Cardiac muscle cell (in vitro differentiated cells and primary cell): ENCODE measurements at regions not wholly inside any gene's neighbourhood (a gene's known extent, or its start where the extent isn't known, plus 50 kb on each side); places are given as distances from the start of the nearest gene placed in this dataset.

Experiments used
- DNase-seq, 2 donors: peaks; one replicate each; pipeline versions ENCODE4 v3.0.0 to v3.0.0-alpha.2; 2010 to 2017; ENCODE audit warnings: low read depth in 1 of 2, low spot score in 1 of 2
- H3K27ac ChIP-seq: fragments of 200-600 bp; sonication (generic); 2 replicates; pipeline ENCODE4 v1.5.1; 2016
- H3K27me3 ChIP-seq: fragments of 200-600 bp; sonication (generic); 2 replicates; pipeline ENCODE4 v1.6.0; 2016; ENCODE audit warnings: control low read depth
- H3K36me3 ChIP-seq: fragments of 200-600 bp; sonication (generic); 2 replicates; pipeline ENCODE4 v1.5.1; 2016; ENCODE audit warnings: control low read depth
- H3K4me1 ChIP-seq: fragments of 200-600 bp; sonication (generic); 2 replicates; pipeline ENCODE4 v1.8.1; 2017; ENCODE audit warnings: low read depth, mild to moderate bottlenecking, mixed run types
- H3K4me3 ChIP-seq: fragments of 200-600 bp; sonication (generic); 2 replicates; pipeline ENCODE4 v1.5.1; 2016; ENCODE audit warnings: mild to moderate bottlenecking
- H3K9me3 ChIP-seq: fragments of 200-600 bp; sonication (generic); 2 replicates; pipeline ENCODE4 v1.5.1; 2017; ENCODE audit warnings: low read depth, mild to moderate bottlenecking, control low read depth
- CTCF ChIP-seq: IDR thresholded peaks from 2 replicates; pipeline ENCODE4 v1.5.1; 2012; ENCODE audit warnings: low read depth, mild to moderate bottlenecking, low read length

DNA sequence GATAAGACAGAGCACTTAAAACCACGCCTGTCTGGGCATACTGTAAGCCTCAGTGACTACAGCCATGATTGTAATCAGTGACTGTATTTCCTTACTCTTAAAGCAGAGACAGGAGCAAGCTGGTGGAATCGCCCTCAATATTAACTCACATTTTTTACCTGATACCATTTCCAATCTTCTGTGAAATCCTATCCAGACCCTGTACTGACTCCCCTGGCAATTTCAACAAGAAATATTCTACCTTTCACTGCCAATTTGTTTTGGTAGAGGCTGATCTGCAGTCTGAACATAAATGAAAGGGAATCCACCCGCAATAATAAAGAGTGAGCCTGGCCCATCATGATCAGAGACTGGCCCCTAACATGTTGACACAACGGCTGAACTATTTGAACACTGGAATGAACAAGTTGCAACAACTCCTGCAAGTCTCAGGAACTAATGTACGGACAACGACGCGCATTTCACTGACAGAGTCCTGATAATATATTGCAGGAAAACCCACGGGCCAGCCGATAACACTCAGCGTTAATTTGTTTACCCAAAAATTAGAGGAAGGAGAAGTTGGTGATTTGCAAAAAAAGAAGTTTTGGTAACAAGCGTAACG lies 195.5 kb upstream of the BTG1 start:
- Histone ChIP-seq H3K9me3 (no peaks in the 10 kb centered on the region), H3K4me1 (no peaks in the 10 kb centered on the region), H3K36me3 (no peaks in the 10 kb centered on the region), H3K27ac (no peak overlapping the region), H3K4me3 (no peak overlapping the region), H3K27me3 (no peaks in the 10 kb centered on the region)
- no peak for TF ChIP-seq CTCF
- DNase-seq: peak in 1 of 2 donors; percentile 21

- DNase-seq: no peak
- Histone ChIP-seq H3K4me3 (no peak overlapping the region), H3K9me3 (no peaks in the 10 kb centered on the region), H3K27me3 (no peaks in the 10 kb centered on the region), H3K36me3 (no peaks in the 10 kb centered on the region), H3K27ac (no peak overlapping the region), H3K4me1 (no peaks in the 10 kb centered on the region)
- no peak for TF ChIP-seq CTCF
These were observed 194.9 kb upstream of the BTG1 start for GRCh38 chr12:92340441-92341064.

DNA sequence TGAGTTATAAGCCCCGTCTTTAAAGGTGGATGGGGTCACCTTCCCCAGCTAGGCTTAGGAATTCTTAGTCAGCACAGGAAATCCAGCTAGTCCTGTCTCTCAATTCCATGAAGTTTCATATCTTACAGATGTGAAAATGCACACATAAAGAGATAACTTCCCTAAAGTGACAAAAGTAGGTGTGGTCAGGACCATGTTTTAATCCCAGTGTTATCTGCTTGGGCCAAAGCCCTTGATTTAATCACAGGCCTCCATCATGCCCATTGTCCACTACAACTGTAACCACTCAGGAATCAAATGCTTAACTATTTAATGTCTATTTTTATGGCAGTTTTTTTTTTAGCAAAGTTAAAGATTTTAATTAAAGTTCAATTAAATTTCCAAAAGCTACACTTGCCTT lies 194.4 kb upstream of the BTG1 start:
- no peaks in the 10 kb centered on the region for H3K27me3 ChIP-seq
- no peak for DNase-seq
- no peaks in the 10 kb centered on the region for H3K36me3 ChIP-seq
- H3K4me1 ChIP-seq: no peaks in the 10 kb centered on the region
- no peak overlapping the region for H3K27ac ChIP-seq
- H3K9me3 ChIP-seq: no peaks in the 10 kb centered on the region
- no peak overlapping the region for H3K4me3 ChIP-seq
- TF ChIP-seq CTCF: no peak

DNA sequence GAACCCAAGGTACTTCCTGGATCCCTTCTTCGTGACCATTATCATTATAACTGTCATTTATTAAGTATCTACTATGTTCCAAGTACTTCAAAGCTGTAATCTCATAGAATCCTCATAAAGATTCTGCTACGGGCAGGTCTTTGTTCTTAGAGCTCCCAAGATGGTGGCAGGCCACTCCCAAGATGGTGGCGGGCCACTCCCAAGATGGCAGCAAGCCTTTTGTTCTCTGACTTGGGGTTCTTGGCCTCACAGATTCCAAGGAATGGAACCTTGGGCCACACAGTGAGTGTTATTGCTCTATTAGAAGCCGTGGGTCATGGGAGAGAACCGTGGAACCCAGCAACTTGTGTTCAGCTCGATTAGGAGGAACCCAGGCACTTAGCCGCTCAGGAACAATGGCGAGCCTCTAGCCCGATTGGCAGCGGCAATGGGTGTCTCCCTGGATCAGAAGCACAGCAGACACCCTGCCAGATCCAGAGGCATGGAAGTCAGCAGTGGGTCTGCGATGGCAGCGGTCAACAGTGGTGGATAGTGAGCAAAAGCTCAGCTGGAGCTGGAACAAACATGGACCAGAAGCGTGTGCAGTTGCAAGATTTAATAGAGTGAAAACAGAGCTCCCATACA lies 193.7 kb upstream of the BTG1 start:
- H3K36me3 ChIP-seq: no peaks in the 10 kb centered on the region
- no peak for TF ChIP-seq CTCF
- no peak for DNase-seq

DNA sequence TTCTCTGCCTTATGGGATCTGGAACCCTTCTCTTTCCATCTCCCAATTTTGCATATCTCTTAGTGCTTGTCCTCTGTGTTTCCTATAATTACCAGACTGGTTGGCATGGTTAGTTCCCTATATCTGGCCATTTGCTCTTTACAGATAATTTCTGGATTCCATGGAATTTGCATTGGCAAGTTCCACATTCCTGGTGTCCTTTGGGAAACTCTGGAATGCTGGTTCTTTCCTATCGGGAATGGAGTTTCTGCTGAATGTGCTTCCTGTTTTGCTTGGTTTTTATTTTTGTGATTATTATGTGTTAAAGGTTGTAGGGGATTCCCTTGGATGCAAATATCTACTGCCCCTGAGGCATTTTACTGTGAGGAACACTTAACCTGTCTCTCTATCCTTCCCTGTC lies 193.0 kb upstream of the BTG1 start:
- Histone ChIP-seq H3K4me1 (no peaks in the 10 kb centered on the region), H3K4me3 (no peak overlapping the region), H3K36me3 (no peaks in the 10 kb centered on the region), H3K27me3 (no peaks in the 10 kb centered on the region), H3K9me3 (no peaks in the 10 kb centered on the region), H3K27ac (no peak overlapping the region)
- peak in 1 of 2 donors; percentile 41 for DNase-seq
- no peak for TF ChIP-seq CTCF

More for the DNA sequence above, 193.7 kb upstream of the BTG1 start:
- Histone ChIP-seq H3K4me3 (no peak overlapping the region), H3K27ac (no peak overlapping the region), H3K4me1 (no peaks in the 10 kb centered on the region), H3K27me3 (no peaks in the 10 kb centered on the region), H3K9me3 (no peaks in the 10 kb centered on the region)
